GM23338 (cell line): ENCODE measurements at regions not wholly inside any gene's neighbourhood (a gene's known extent, or its start where the extent isn't known, plus 50 kb on each side); places are given as distances from the start of the nearest gene placed in this dataset.

Source experiments
- ATAC-seq: fragments of 200-7000 bp; cut with Tn5 transposase; 3 replicates; pipeline ENCODE4 v1.9.1; 2020
- DNase-seq: peaks from one replicate; pipeline ENCODE4 v3.0.0-alpha.2; 2015; ENCODE audit warnings: low spot score
- H2AFZ ChIP-seq: fragments of 200-600 bp; sonication (generic); 2 replicates; pipeline ENCODE4 v1.8.0; 2016; ENCODE audit warnings: antibody characterized with exemption, mild to moderate bottlenecking, moderate library complexity
- H3F3A ChIP-seq: fragments of 200-600 bp; sonication (generic); replicated peaks from 2 replicates; pipeline ENCODE4 v1.8.0; 2017; ENCODE audit warnings: antibody characterized with exemption, mixed run types, low read depth
- H3K27ac ChIP-seq: fragments of 200-600 bp; sonication (generic); 2 replicates; pipeline ENCODE4 v1.6.1; 2016; ENCODE audit warnings: low read depth
- H3K27me3 ChIP-seq: fragments of 200-600 bp; sonication (generic); 2 replicates; pipeline ENCODE4 v1.8.0; 2016; ENCODE audit warnings: mild to moderate bottlenecking, mixed run types, moderate library complexity; ENCODE audit not compliant: insufficient read depth
- H3K36me3 ChIP-seq: fragments of 200-600 bp; sonication (generic); 2 replicates; pipeline ENCODE4 v1.8.0; 2016; ENCODE audit warnings: mild to moderate bottlenecking; ENCODE audit not compliant: insufficient read depth
- H3K4me1 ChIP-seq: fragments of 200-600 bp; sonication (generic); 2 replicates; pipeline ENCODE4 v1.8.0; 2016; ENCODE audit warnings: mild to moderate bottlenecking, moderate library complexity; ENCODE audit not compliant: insufficient read depth
- H3K4me2 ChIP-seq: fragments of 200-600 bp; sonication (generic); 2 replicates; pipeline ENCODE4 v1.7.1; 2017; ENCODE audit warnings: mixed run types
- H3K4me3 ChIP-seq: fragments of 200-600 bp; sonication (generic); 2 replicates; pipeline ENCODE4 v1.6.1; 2016; ENCODE audit warnings: mixed run types
- H3K79me2 ChIP-seq: fragments of 200-600 bp; sonication (generic); replicated peaks from 2 replicates; pipeline ENCODE4 v1.8.0; 2017; ENCODE audit warnings: mild to moderate bottlenecking; ENCODE audit not compliant: insufficient read depth
- H3K9me2 ChIP-seq: fragments of 200-600 bp; sonication (generic); 2 replicates; pipeline ENCODE4 v1.8.0; 2017; ENCODE audit not compliant: insufficient read depth
- H4K20me1 ChIP-seq: fragments of 200-600 bp; sonication (generic); replicated peaks from 2 replicates; pipeline ENCODE4 v1.8.0; 2017; ENCODE audit warnings: mild to moderate bottlenecking; ENCODE audit not compliant: insufficient read depth
- H3K27ac Mint-ChIP-seq: 2 replicates; pipeline ENCODE4 v1.8.0; 2020; ENCODE audit warnings: inconsistent platforms, mild to moderate bottlenecking, moderate library complexity, mixed read lengths
- H3K27me3 Mint-ChIP-seq: 3 replicates; pipeline ENCODE4 v1.8.0; 2022; ENCODE audit warnings: low read depth, mild to moderate bottlenecking, moderate library complexity, mixed read lengths, inconsistent platforms; ENCODE audit not compliant: insufficient read depth, poor library complexity
- H3K36me3 Mint-ChIP-seq: 3 replicates; pipeline ENCODE4 v1.8.0; 2021; ENCODE audit warnings: low read depth, mild to moderate bottlenecking, inconsistent platforms, moderate library complexity, mixed read lengths
- H3K4me1 Mint-ChIP-seq: 3 replicates; pipeline ENCODE4 v1.8.0; 2020; ENCODE audit warnings: mild to moderate bottlenecking, inconsistent platforms, mixed read lengths
- H3K4me3 Mint-ChIP-seq: 3 replicates; pipeline ENCODE4 v1.8.0; 2021; ENCODE audit warnings: moderate library complexity, mild to moderate bottlenecking, inconsistent platforms, mixed read lengths
- H3K9me3 Mint-ChIP-seq: 3 replicates; pipeline ENCODE4 v1.8.0; 2020; ENCODE audit warnings: moderate library complexity, mild to moderate bottlenecking, inconsistent platforms, mixed read lengths
- EZH2 ChIP-seq: fragments of 200-600 bp; sonication (generic); IDR thresholded peaks from one replicate; pipeline ENCODE4 v1.8.0; 2017; ENCODE audit warnings: antibody characterized with exemption, mild to moderate bottlenecking, low read depth; ENCODE audit not compliant: unreplicated experiment
- EZH2phosphoT487 ChIP-seq: fragments of 200-600 bp; sonication (generic); IDR thresholded peaks from one replicate; pipeline ENCODE4 v1.8.1; 2018; ENCODE audit warnings: antibody characterized with exemption; ENCODE audit not compliant: unreplicated experiment
- STAT1 ChIP-seq: IDR thresholded peaks from one replicate; pipeline ENCODE4 v1.6.1; 2016; ENCODE audit warnings: antibody characterized with exemption; ENCODE audit not compliant: unreplicated experiment
- TF ChIP-seq, protein P1 (sequence below): IDR thresholded peaks from 2 replicates; pipeline ENCODE4 v1.6.1; 2016; ENCODE audit warnings: antibody characterized with exemption
- TF ChIP-seq, protein P2 (sequence below): IDR thresholded peaks from one replicate; pipeline ENCODE4 v1.6.1; 2018; ENCODE audit warnings: antibody characterized with exemption; ENCODE audit not compliant: unreplicated experiment
- TF ChIP-seq, protein P3 (sequence below): fragments of 250-450 bp; sonication (Bioruptor Pico); IDR thresholded peaks from 2 replicates; pipeline ENCODE4 v1.5.0; 2020; ENCODE audit warnings: mild to moderate bottlenecking, moderate library complexity
- TF ChIP-seq, protein P4 (sequence below), 2 experiments: fragments of 200-600 bp in 1 of 2; sonication (generic) in 1 of 2; conservative IDR thresholded peaks; 2 replicates each; pipeline versions ENCODE4 v1.5.1 to v1.6.1; 2016 to 2017; ENCODE audit warnings: antibody characterized with exemption in 2 of 2, low read depth in 2 of 2, mild to moderate bottlenecking in 2 of 2, moderate library complexity in 1 of 2

DNA sequence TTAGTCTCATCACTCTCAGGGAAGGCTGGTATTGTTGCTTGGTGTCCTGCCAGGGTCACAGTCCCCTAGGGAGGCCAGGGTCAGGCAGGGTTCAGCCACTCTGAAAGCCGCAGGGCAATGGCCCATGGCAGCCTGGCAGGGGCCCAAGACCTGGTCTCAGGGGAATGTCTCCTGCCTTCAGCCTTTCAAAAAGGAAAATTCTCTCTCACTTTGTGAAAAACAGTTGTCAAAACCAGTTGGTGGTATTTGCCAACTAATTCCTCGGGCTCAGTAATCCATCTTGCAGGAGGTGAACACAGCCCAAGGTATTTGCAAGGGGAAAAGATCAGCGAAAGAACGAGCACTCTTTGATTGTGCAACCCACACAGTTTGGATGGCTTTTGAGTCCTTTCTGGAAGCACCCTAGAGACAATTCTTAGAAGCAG lies 101.5 kb downstream of the JCAD start:
- H3K4me1 Mint-ChIP-seq, result 0 out of 3 replicates have a peak, but pooled peaks cover 2% of the 10 kb centered on the region
- peaks cover 2% of the 10 kb centered on the region for H3K27me3 Mint-ChIP-seq
- ATAC-seq, result no peak

DNA sequence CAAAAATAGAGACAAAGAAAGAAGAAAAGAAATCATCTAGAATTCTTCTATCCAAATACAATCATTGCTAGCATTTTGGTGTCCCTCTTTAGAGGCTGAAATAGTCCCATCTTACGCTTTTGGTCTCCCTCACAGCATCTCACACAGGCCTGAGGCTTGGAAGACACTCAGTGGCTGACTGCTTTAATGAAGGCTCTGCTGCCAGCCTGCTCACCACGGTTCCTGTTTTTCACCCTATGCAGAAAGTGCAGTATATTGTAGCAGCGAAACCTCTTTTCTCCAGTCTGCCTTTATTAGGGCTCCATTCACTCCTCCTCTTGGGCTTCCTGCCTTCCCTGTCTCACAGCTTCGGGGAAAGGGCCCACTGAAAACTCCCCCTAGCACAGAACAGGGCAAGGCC lies 102.2 kb downstream of the JCAD start:
- Histone ChIP-seq H3K4me1 (no peaks in the 10 kb centered on the region), H3K27ac (no peak overlapping the region), H3K4me2 (no peak overlapping the region), H2AFZ (no peak overlapping the region), H3F3A (no peaks in the 10 kb centered on the region), H3K36me3 (no peaks in the 10 kb centered on the region), H4K20me1 (no peaks in the 10 kb centered on the region), H3K27me3 (no peaks in the 10 kb centered on the region), H3K4me3 (no peak overlapping the region), H3K9me2 (no peaks in the 10 kb centered on the region), H3K79me2 (no peaks in the 10 kb centered on the region)
- H3K4me3 Mint-ChIP-seq, result no peak overlapping the region
- 0 out of 3 replicates have a peak, but pooled peaks cover 2% of the 10 kb centered on the region for H3K4me1 Mint-ChIP-seq
- H3K27me3 Mint-ChIP-seq, result peaks cover 2% of the 10 kb centered on the region
- DNase-seq (no peak), ATAC-seq (no peak)
- no peak overlapping the region for H3K27ac Mint-ChIP-seq
- TF ChIP-seq, protein P1, sequence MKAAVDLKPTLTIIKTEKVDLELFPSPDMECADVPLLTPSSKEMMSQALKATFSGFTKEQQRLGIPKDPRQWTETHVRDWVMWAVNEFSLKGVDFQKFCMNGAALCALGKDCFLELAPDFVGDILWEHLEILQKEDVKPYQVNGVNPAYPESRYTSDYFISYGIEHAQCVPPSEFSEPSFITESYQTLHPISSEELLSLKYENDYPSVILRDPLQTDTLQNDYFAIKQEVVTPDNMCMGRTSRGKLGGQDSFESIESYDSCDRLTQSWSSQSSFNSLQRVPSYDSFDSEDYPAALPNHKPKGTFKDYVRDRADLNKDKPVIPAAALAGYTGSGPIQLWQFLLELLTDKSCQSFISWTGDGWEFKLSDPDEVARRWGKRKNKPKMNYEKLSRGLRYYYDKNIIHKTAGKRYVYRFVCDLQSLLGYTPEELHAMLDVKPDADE, result no peak
- TF ChIP-seq, protein P2, sequence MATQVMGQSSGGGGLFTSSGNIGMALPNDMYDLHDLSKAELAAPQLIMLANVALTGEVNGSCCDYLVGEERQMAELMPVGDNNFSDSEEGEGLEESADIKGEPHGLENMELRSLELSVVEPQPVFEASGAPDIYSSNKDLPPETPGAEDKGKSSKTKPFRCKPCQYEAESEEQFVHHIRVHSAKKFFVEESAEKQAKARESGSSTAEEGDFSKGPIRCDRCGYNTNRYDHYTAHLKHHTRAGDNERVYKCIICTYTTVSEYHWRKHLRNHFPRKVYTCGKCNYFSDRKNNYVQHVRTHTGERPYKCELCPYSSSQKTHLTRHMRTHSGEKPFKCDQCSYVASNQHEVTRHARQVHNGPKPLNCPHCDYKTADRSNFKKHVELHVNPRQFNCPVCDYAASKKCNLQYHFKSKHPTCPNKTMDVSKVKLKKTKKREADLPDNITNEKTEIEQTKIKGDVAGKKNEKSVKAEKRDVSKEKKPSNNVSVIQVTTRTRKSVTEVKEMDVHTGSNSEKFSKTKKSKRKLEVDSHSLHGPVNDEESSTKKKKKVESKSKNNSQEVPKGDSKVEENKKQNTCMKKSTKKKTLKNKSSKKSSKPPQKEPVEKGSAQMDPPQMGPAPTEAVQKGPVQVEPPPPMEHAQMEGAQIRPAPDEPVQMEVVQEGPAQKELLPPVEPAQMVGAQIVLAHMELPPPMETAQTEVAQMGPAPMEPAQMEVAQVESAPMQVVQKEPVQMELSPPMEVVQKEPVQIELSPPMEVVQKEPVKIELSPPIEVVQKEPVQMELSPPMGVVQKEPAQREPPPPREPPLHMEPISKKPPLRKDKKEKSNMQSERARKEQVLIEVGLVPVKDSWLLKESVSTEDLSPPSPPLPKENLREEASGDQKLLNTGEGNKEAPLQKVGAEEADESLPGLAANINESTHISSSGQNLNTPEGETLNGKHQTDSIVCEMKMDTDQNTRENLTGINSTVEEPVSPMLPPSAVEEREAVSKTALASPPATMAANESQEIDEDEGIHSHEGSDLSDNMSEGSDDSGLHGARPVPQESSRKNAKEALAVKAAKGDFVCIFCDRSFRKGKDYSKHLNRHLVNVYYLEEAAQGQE, result no peak
- TF ChIP-seq, protein P3, sequence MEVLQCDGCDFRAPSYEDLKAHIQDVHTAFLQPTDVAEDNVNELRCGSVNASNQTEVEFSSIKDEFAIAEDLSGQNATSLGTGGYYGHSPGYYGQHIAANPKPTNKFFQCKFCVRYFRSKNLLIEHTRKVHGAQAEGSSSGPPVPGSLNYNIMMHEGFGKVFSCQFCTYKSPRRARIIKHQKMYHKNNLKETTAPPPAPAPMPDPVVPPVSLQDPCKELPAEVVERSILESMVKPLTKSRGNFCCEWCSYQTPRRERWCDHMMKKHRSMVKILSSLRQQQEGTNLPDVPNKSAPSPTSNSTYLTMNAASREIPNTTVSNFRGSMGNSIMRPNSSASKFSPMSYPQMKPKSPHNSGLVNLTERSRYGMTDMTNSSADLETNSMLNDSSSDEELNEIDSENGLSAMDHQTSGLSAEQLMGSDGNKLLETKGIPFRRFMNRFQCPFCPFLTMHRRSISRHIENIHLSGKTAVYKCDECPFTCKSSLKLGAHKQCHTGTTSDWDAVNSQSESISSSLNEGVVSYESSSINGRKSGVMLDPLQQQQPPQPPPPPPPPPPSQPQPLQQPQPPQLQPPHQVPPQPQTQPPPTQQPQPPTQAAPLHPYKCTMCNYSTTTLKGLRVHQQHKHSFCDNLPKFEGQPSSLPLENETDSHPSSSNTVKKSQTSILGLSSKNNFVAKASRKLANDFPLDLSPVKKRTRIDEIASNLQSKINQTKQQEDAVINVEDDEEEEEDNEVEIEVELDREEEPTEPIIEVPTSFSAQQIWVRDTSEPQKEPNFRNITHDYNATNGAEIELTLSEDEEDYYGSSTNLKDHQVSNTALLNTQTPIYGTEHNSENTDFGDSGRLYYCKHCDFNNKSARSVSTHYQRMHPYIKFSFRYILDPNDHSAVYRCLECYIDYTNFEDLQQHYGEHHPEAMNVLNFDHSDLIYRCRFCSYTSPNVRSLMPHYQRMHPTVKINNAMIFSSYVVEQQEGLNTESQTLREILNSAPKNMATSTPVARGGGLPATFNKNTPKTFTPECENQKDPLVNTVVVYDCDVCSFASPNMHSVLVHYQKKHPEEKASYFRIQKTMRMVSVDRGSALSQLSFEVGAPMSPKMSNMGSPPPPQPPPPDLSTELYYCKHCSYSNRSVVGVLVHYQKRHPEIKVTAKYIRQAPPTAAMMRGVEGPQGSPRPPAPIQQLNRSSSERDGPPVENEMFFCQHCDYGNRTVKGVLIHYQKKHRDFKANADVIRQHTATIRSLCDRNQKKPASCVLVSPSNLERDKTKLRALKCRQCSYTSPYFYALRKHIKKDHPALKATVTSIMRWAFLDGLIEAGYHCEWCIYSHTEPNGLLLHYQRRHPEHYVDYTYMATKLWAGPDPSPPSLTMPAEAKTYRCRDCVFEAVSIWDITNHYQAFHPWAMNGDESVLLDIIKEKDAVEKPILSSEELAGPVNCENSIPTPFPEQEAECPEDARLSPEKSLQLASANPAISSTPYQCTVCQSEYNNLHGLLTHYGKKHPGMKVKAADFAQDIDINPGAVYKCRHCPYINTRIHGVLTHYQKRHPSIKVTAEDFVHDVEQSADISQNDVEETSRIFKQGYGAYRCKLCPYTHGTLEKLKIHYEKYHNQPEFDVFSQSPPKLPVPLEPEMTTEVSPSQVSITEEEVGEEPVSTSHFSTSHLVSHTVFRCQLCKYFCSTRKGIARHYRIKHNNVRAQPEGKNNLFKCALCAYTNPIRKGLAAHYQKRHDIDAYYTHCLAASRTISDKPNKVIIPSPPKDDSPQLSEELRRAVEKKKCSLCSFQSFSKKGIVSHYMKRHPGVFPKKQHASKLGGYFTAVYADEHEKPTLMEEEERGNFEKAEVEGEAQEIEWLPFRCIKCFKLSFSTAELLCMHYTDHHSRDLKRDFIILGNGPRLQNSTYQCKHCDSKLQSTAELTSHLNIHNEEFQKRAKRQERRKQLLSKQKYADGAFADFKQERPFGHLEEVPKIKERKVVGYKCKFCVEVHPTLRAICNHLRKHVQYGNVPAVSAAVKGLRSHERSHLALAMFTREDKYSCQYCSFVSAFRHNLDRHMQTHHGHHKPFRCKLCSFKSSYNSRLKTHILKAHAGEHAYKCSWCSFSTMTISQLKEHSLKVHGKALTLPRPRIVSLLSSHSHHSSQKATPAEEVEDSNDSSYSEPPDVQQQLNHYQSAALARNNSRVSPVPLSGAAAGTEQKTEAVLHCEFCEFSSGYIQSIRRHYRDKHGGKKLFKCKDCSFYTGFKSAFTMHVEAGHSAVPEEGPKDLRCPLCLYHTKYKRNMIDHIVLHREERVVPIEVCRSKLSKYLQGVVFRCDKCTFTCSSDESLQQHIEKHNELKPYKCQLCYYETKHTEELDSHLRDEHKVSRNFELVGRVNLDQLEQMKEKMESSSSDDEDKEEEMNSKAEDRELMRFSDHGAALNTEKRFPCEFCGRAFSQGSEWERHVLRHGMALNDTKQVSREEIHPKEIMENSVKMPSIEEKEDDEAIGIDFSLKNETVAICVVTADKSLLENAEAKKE (CRISPR knock-in tag), result no peak
- TF ChIP-seq STAT1, result no peak
- TF ChIP-seq EZH2phosphoT487, result no peak
- no peak for TF ChIP-seq EZH2
- H3K36me3 Mint-ChIP-seq, result no peaks in the 10 kb centered on the region; the same call in 2 of the 3 replicates
- no peaks in the 10 kb centered on the region for H3K9me3 Mint-ChIP-seq

More for the DNA sequence above, 101.5 kb downstream of the JCAD start:
- no peak overlapping the region for H3K27ac Mint-ChIP-seq
- no peaks in the 10 kb centered on the region for H3K79me2 ChIP-seq
- no peaks in the 10 kb centered on the region for H3K27me3 ChIP-seq
- no peaks in the 10 kb centered on the region for H3K9me2 ChIP-seq
- H3K9me3 Mint-ChIP-seq, result no peaks in the 10 kb centered on the region
- no peaks in the 10 kb centered on the region for H4K20me1 ChIP-seq
- H3K27ac ChIP-seq, result no peak overlapping the region
- H3K4me3 Mint-ChIP-seq, result no peak overlapping the region
- no peak for DNase-seq
- H3F3A ChIP-seq, result no peaks in the 10 kb centered on the region
- H3K4me2 ChIP-seq, result no peak overlapping the region
- H3K36me3 ChIP-seq, result no peaks in the 10 kb centered on the region
- no peak overlapping the region; the same call in 1 of the 2 replicates for H2AFZ ChIP-seq
- H3K4me1 ChIP-seq, result no peaks in the 10 kb centered on the region
- no peak overlapping the region for H3K4me3 ChIP-seq
- TF ChIP-seq, protein P4, sequence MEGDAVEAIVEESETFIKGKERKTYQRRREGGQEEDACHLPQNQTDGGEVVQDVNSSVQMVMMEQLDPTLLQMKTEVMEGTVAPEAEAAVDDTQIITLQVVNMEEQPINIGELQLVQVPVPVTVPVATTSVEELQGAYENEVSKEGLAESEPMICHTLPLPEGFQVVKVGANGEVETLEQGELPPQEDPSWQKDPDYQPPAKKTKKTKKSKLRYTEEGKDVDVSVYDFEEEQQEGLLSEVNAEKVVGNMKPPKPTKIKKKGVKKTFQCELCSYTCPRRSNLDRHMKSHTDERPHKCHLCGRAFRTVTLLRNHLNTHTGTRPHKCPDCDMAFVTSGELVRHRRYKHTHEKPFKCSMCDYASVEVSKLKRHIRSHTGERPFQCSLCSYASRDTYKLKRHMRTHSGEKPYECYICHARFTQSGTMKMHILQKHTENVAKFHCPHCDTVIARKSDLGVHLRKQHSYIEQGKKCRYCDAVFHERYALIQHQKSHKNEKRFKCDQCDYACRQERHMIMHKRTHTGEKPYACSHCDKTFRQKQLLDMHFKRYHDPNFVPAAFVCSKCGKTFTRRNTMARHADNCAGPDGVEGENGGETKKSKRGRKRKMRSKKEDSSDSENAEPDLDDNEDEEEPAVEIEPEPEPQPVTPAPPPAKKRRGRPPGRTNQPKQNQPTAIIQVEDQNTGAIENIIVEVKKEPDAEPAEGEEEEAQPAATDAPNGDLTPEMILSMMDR (conservative IDR thresholded peaks at IDR 0.05; ENCODE audit: low read depth in 2 of 2), result no peak
- no peaks in the 10 kb centered on the region; the same call in 2 of the 3 replicates for H3K36me3 Mint-ChIP-seq
